IMR-90 (cell line): ENCODE measurements at regions not wholly inside any gene's neighbourhood (a gene's known extent, or its start where the extent isn't known, plus 50 kb on each side); places are given as distances from the start of the nearest gene placed in this dataset.

Source experiments
- BHLHE40 ChIP-seq: fragments of 150-350 bp; IDR thresholded peaks from 2 replicates; pipeline ENCODE4 v1.6.1; 2016; ENCODE audit warnings: mild to moderate bottlenecking, low read depth, low read length
- CHD1 ChIP-seq: IDR thresholded peaks from 2 replicates; pipeline ENCODE4 v1.6.1; 2012; ENCODE audit warnings: low read depth, low read length, improper control_type of control experiment
- CTCF ChIP-seq: conservative IDR thresholded peaks from 2 replicates; pipeline ENCODE4 v1.5.1; 2012; ENCODE audit warnings: mild to moderate bottlenecking, low read depth, low read length, improper control_type of control experiment
- MAFK ChIP-seq: IDR thresholded peaks from 2 replicates; pipeline ENCODE4 v1.6.1; 2012; ENCODE audit warnings: low read depth, low read length, improper control_type of control experiment
- MAZ ChIP-seq: IDR thresholded peaks from 2 replicates; pipeline ENCODE4 v1.6.1; 2012; ENCODE audit warnings: low read depth, mild to moderate bottlenecking, low read length, improper control_type of control experiment, moderate library complexity, borderline replicate concordance
- MXI1 ChIP-seq: IDR thresholded peaks from 2 replicates; pipeline ENCODE4 v1.6.1; 2012; ENCODE audit warnings: low read depth, mild to moderate bottlenecking, low read length, moderate library complexity, borderline replicate concordance
- NFE2L2 ChIP-seq: fragments of 150-350 bp; IDR thresholded peaks from 2 replicates; pipeline ENCODE4 v1.6.1; 2016; ENCODE audit warnings: low read depth, mild to moderate bottlenecking, low read length
- POLR2A ChIP-seq: IDR thresholded peaks from 2 replicates; pipeline ENCODE4 v1.6.1; 2012; ENCODE audit warnings: mild to moderate bottlenecking, low read depth, low read length
- RAD21 ChIP-seq: IDR thresholded peaks from 2 replicates; pipeline ENCODE4 v1.6.1; 2012; ENCODE audit warnings: low read length, improper control_type of control experiment
- RFX5 ChIP-seq: IDR thresholded peaks from 2 replicates; pipeline ENCODE4 v1.8.0; 2012; ENCODE audit warnings: low read depth, mild to moderate bottlenecking, low read length, moderate library complexity
- SMC3 ChIP-seq: fragments of 150-350 bp; IDR thresholded peaks from 2 replicates; pipeline ENCODE4 v1.6.1; 2016; ENCODE audit warnings: low read depth, mild to moderate bottlenecking, antibody characterized with exemption, low read length, moderate library complexity
- TF ChIP-seq, protein P1 (sequence below): fragments of 150-350 bp; IDR thresholded peaks from 2 replicates; pipeline ENCODE4 v1.6.1; 2017; ENCODE audit warnings: mild to moderate bottlenecking, antibody characterized with exemption, low read length, low read depth

DNA sequence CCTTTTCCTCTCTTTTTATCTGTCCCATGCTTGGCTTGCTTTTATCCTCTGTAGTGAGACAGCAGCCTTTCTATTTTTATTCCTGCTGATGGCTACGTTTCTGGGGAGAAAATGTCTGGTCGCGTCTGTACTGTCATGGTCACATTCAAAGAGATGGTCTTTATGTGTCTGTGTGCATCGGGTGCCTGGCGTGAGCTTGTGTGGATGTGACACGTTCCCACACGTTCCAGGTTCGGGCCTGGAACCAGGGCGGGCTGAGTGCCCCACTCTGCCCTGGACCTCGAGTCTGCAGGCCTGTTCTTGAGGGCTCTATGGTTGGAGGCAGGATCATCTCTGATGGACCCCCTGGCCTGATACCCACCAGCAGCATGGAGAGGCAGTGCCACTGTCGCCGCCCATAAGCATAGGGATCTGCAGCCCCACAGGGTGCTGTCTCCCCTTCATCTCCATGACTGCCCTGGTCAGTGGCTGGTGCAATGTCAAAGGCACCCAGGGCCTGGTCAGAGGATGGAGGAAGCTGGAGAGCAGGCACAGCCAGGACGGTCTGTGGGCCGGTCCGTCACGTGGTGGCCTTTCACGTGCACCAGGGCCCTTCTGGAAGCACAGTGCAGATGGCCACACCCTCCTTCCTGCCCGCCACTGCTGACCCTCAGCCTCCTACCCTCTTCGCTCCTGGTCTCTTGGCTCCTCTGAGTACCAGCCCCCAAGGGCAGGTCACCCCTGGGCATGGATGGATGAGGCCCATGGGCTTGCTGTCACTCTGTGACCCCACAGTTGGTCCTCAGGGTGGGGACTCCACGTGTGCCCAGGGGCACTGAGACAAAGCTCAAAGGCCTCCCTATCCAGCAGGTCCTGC, 149.2 kb upstream of the TWIST2 start:
- no peak for TF ChIP-seq NFE2L2
- TF ChIP-seq CTCF = no peak
- TF ChIP-seq, protein P1, sequence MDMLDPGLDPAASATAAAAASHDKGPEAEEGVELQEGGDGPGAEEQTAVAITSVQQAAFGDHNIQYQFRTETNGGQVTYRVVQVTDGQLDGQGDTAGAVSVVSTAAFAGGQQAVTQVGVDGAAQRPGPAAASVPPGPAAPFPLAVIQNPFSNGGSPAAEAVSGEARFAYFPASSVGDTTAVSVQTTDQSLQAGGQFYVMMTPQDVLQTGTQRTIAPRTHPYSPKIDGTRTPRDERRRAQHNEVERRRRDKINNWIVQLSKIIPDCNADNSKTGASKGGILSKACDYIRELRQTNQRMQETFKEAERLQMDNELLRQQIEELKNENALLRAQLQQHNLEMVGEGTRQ = no peak
- no peak for TF ChIP-seq MAFK
- no peak for TF ChIP-seq POLR2A
- no peak for TF ChIP-seq RAD21
- no peak for TF ChIP-seq RFX5
- no peak for TF ChIP-seq BHLHE40
- TF ChIP-seq SMC3 = no peak
- no peak for TF ChIP-seq CHD1
- TF ChIP-seq MXI1 = no peak
- TF ChIP-seq MAZ = no peak
